Activated B cell treated with CpG ODN at 0.5 μM for 24 hours (primary cell): ENCODE measurements at regions not wholly inside any gene's neighbourhood (a gene's known extent, or its start where the extent isn't known, plus 50 kb on each side); places are given as distances from the start of the nearest gene placed in this dataset.

Experiments
- ATAC-seq: fragments of 200-7000 bp; cut with Tn5 transposase; one replicate; pipeline ENCODE4 v1.10.0; 2021; ENCODE audit warnings: low read depth, mild to moderate bottlenecking, moderate library complexity
- CTCF ChIA-PET: fragments of 350-600 bp; sonication (Branson Sonifier 250); formaldehyde crosslinking; loops from one replicate; lab custom pipeline; 2021; ENCODE audit warnings: antibody characterized with exemption; lab: Charles Lee
- POLR2A ChIA-PET: fragments of 350-600 bp; sonication (Branson Sonifier 250); formaldehyde crosslinking; loops from one replicate; lab custom pipeline; 2021; ENCODE audit warnings: antibody characterized with exemption; lab: Charles Lee
- DNase-seq: peaks from one replicate; pipeline ENCODE4 v3.0.0; 2022
- H3K27ac Mint-ChIP-seq: one replicate; pipeline ENCODE4 v1.8.0; 2020; ENCODE audit warnings: mixed read lengths
- H3K27me3 Mint-ChIP-seq: one replicate; pipeline ENCODE4 v1.8.0; 2021; ENCODE audit warnings: mixed read lengths
- H3K36me3 Mint-ChIP-seq: one replicate; pipeline ENCODE4 v1.8.0; 2021; ENCODE audit warnings: low read depth, mixed read lengths
- H3K4me1 Mint-ChIP-seq: one replicate; pipeline ENCODE4 v1.8.0; 2021; ENCODE audit warnings: mixed read lengths
- H3K4me3 Mint-ChIP-seq: one replicate; pipeline ENCODE4 v1.8.0; 2020; ENCODE audit warnings: mild to moderate bottlenecking, mixed read lengths
- H3K9me3 Mint-ChIP-seq: one replicate; pipeline ENCODE4 v1.8.0; 2020; ENCODE audit warnings: mixed read lengths
- CTCF ChIP-seq: fragments of 200-600 bp; IDR thresholded peaks from one replicate; pipeline ENCODE4 v1.8.0; 2022; ENCODE audit warnings: antibody characterized with exemption, mild to moderate bottlenecking
- intact Hi-C: fragments of 100-400 bp; cut with micrococcal nuclease; formaldehyde crosslinking; loops from one replicate; pipeline ENCODE4 v1.15.1; 2024

GRCh38 chr22:27051407-27051806 lies 394.0 kb downstream of the MIAT start:
- Mint-ChIP-seq H3K27me3 (peaks cover 10% of the 10 kb centered on the region), H3K27ac (no peak overlapping the region), H3K36me3 (no peaks in the 10 kb centered on the region), H3K4me3 (no peak overlapping the region), H3K4me1 (no peaks in the 10 kb centered on the region), H3K9me3 (no peaks in the 10 kb centered on the region)
- ChIA-PET POLR2A (no interaction called here), CTCF (no interaction called here)
- intact Hi-C loops = no loop called here
- no peak for DNase-seq
- no peak for ATAC-seq
- no peak for TF ChIP-seq CTCF

GRCh38 chr22:27057717-27058116 lies 400.3 kb downstream of the MIAT start:
- Mint-ChIP-seq H3K36me3 (no peaks in the 10 kb centered on the region), H3K4me1 (no peaks in the 10 kb centered on the region), H3K27me3 (peaks cover 6% of the 10 kb centered on the region), H3K27ac (no peak overlapping the region), H3K4me3 (no peak overlapping the region), H3K9me3 (no peaks in the 10 kb centered on the region)
- DNase-seq (no peak), ATAC-seq (no peak)
- intact Hi-C loops = no loop called here
- TF ChIP-seq CTCF = no peak
- CTCF ChIA-PET = no interaction called here
- POLR2A ChIA-PET = no interaction called here

- ChIA-PET POLR2A (no interaction called here), CTCF (no interaction called here)
- Mint-ChIP-seq H3K36me3 (no peaks in the 10 kb centered on the region), H3K4me1 (no peaks in the 10 kb centered on the region), H3K27ac (no peak overlapping the region), H3K27me3 (peaks cover 12% of the 10 kb centered on the region), H3K4me3 (no peak overlapping the region), H3K9me3 (no peaks in the 10 kb centered on the region)
- no peak for DNase-seq
- no peak for ATAC-seq
- intact Hi-C loops = no loop called here
- no peak for TF ChIP-seq CTCF
Observed at GRCh38 chr22:27060190-27060589, 402.8 kb downstream of the MIAT start.

- ChIA-PET POLR2A (no interaction called here), CTCF (no interaction called here)
- H3K27me3 Mint-ChIP-seq = peaks cover 25% of the 10 kb centered on the region
- no peak overlapping the region for H3K4me3 Mint-ChIP-seq
- no peaks in the 10 kb centered on the region for H3K4me1 Mint-ChIP-seq
- no peak overlapping the region for H3K27ac Mint-ChIP-seq
- intact Hi-C loops = no loop called here
- H3K36me3 Mint-ChIP-seq = no peaks in the 10 kb centered on the region
- DNase-seq (no peak), ATAC-seq (no peak)
- TF ChIP-seq CTCF = no peak
- H3K9me3 Mint-ChIP-seq = no peaks in the 10 kb centered on the region
Observed at GRCh38 chr22:27062910-27063309, 405.5 kb downstream of the MIAT start.

- Mint-ChIP-seq H3K27ac (no peak overlapping the region), H3K27me3 (peaks cover 28% of the 10 kb centered on the region), H3K9me3 (no peaks in the 10 kb centered on the region), H3K4me1 (no peaks in the 10 kb centered on the region), H3K36me3 (no peaks in the 10 kb centered on the region), H3K4me3 (no peak overlapping the region)
- TF ChIP-seq CTCF = no peak
- intact Hi-C loops = no loop called here
- ChIA-PET CTCF (no interaction called here), POLR2A (no interaction called here)
- DNase-seq = no peak
- ATAC-seq = no peak
Observed at GRCh38 chr22:27063406-27063805, 406.0 kb downstream of the MIAT start.
